CD14-positive monocyte (primary cell): ENCODE measurements at regions not wholly inside any gene's neighbourhood (a gene's known extent, or its start where the extent isn't known, plus 50 kb on each side); places are given as distances from the start of the nearest gene placed in this dataset.
"Not testable (repeated sequence)": the region's sequence is repeated elsewhere in the genome, so short reads cannot be mapped to it uniquely, and the experiment has no call there.

Experiments used
- DNase-seq, 3 donors: peaks; one replicate each; pipeline ENCODE4 v3.0.0-alpha.2; 2011 to 2022
- H2AFZ ChIP-seq: 2 replicates; pipeline ENCODE4 v1.6.0; 2012; ENCODE audit warnings: mild to moderate bottlenecking, low read depth, low read length, inconsistent platforms; ENCODE audit not compliant: insufficient read depth, poor library complexity, severe bottlenecking
- H3K27ac ChIP-seq, 2 donors: 1 replicate in 1 of 2; 2 replicates in 1 of 2; pipeline ENCODE4 v1.5.1; 2012 to 2013; ENCODE audit warnings: low read length in 2 of 2, control low read depth in 1 of 2, inconsistent platforms in 1 of 2, low read depth in 1 of 2, mild to moderate bottlenecking in 1 of 2
- H3K27me3 ChIP-seq, 2 donors: one replicate each; pipeline versions ENCODE4 v1.6.0 to v1.6.1; 2011 to 2013; ENCODE audit warnings: low read length in 2 of 2; ENCODE audit not compliant: control insufficient read depth in 2 of 2, insufficient read depth in 2 of 2
- H3K36me3 ChIP-seq, 2 donors: replicated peaks in 1 of 2; 1 replicate in 1 of 2; 2 replicates in 1 of 2; pipeline versions ENCODE4 v1.5.1 to v1.6.1; 2012 to 2013; ENCODE audit warnings: low read length in 2 of 2, control low read depth in 1 of 2, inconsistent platforms in 1 of 2, mild to moderate bottlenecking in 1 of 2; ENCODE audit not compliant: insufficient read depth in 2 of 2, control insufficient read depth in 1 of 2
- H3K4me1 ChIP-seq, 2 donors: 1 replicate in 1 of 2; 2 replicates in 1 of 2; pipeline versions ENCODE4 v1.5.1 to v1.6.1; 2012 to 2013; ENCODE audit warnings: low read length in 2 of 2, control low read depth in 1 of 2, inconsistent platforms in 1 of 2, mild to moderate bottlenecking in 1 of 2, moderate library complexity in 1 of 2; ENCODE audit not compliant: insufficient read depth in 2 of 2, control insufficient read depth in 1 of 2
- H3K4me2 ChIP-seq: replicated peaks from 2 replicates; pipeline ENCODE3; 2012; ENCODE audit warnings: low read length, moderate library complexity, mild to moderate bottlenecking; ENCODE audit not compliant: poor library complexity, severe bottlenecking; ENCODE audit errors: extremely low read depth
- H3K4me3 ChIP-seq, 3 experiments: fragments of 200-600 bp in 1 of 3; sonication (generic) in 1 of 3; replicated peaks in 1 of 3; 1 replicate in 2 of 3; 2 replicates in 1 of 3; pipeline ENCODE4 v1.5.1; 2011 to 2013; ENCODE audit warnings: low read length in 3 of 3, mild to moderate bottlenecking in 3 of 3, control low read depth in 2 of 3, low read depth in 2 of 3, inconsistent platforms in 1 of 3, moderate library complexity in 1 of 3
- H3K79me2 ChIP-seq: 2 replicates; pipeline ENCODE4 v1.6.0; 2012; ENCODE audit warnings: mild to moderate bottlenecking, control low read depth, inconsistent platforms, low read length, moderate library complexity; ENCODE audit not compliant: insufficient read depth
- H3K9ac ChIP-seq: 2 replicates; pipeline ENCODE4 v1.6.0; 2017; ENCODE audit warnings: low read length, mild to moderate bottlenecking; ENCODE audit not compliant: insufficient read depth, poor library complexity, severe bottlenecking
- H3K9me3 ChIP-seq, 2 donors: replicated peaks in 1 of 2; 1 replicate in 1 of 2; 2 replicates in 1 of 2; pipeline versions ENCODE4 v1.5.1 to v1.6.1; 2012 to 2013; ENCODE audit warnings: low read length in 2 of 2, control low read depth in 1 of 2; ENCODE audit not compliant: control insufficient read depth in 1 of 2, insufficient read depth in 1 of 2
- H4K20me1 ChIP-seq: 2 replicates; pipeline ENCODE4 v1.6.0; 2012; ENCODE audit warnings: mild to moderate bottlenecking, low read length, control low read depth, moderate library complexity; ENCODE audit not compliant: insufficient read depth
- H3K27ac Mint-ChIP-seq, 7 donors: one replicate each; pipeline ENCODE4 v1.8.0; 2020; ENCODE audit warnings: mild to moderate bottlenecking in 7 of 7, mixed read lengths in 7 of 7, moderate library complexity in 6 of 7, inconsistent platforms in 2 of 7
- H3K27me3 Mint-ChIP-seq, 3 donors: one replicate each; pipeline ENCODE4 v1.8.0; 2021 to 2022; ENCODE audit warnings: low read depth in 3 of 3, mild to moderate bottlenecking in 3 of 3, mixed read lengths in 3 of 3, moderate library complexity in 3 of 3, inconsistent platforms in 1 of 3
- H3K36me3 Mint-ChIP-seq, 2 donors: one replicate each; pipeline ENCODE4 v1.8.0; 2020; ENCODE audit warnings: mixed read lengths in 2 of 2, inconsistent platforms in 1 of 2, mild to moderate bottlenecking in 1 of 2
- H3K4me1 Mint-ChIP-seq: one replicate; pipeline ENCODE4 v1.8.0; 2020; ENCODE audit warnings: mild to moderate bottlenecking, mixed read lengths
- H3K4me3 Mint-ChIP-seq, 2 donors: one replicate each; pipeline ENCODE4 v1.8.0; 2020; ENCODE audit warnings: mild to moderate bottlenecking in 2 of 2, mixed read lengths in 2 of 2, moderate library complexity in 1 of 2
- H3K9me3 Mint-ChIP-seq, 7 donors: one replicate each; pipeline ENCODE4 v1.8.0; 2020 to 2022; ENCODE audit warnings: mixed read lengths in 7 of 7, mild to moderate bottlenecking in 6 of 7, moderate library complexity in 6 of 7, inconsistent platforms in 2 of 7
- WGBS: methylation state at CpG from one replicate; pipeline ENCODE4 v1.1.5; 2013; ENCODE audit warnings: missing lambda C conversion rate; ENCODE audit not compliant: insufficient coverage; 5-methylcytosine and 5-hydroxymethylcytosine counted together
- intact Hi-C, 2 donors: fragments of 100-400 bp; cut with micrococcal nuclease; formaldehyde crosslinking; loops; one replicate each; pipeline versions ENCODE4 v1.15.0 to v1.15.1; 2023
- TF ChIP-seq, protein P1 (sequence below): fragments of 200-600 bp; IDR thresholded peaks from one replicate; pipeline ENCODE4 v1.8.0; 2022; ENCODE audit warnings: antibody characterized with exemption, mild to moderate bottlenecking

DNA sequence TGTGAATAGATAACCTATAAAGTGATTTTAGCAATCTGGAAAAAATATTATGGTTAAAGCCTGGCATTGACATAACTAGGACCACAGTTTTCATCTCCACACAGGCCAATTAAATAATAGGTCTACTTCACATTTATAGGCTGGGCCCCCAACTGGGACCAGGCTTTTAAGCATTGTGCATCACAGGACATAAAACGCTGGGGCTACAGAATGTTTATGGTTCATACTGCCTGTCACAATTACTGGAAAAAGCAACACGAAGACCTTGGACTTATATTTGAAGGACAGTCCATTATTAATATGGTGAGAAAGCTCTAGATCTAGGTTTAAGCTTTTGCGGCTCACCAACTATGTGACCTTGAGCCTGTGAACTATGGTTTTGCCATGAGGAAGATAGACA is 94.2 kb downstream of the MFAP3L start:
- Mint-ChIP-seq H3K9me3 (peaks cover 0 to 3% (median 0%) of the 10 kb centered on the region in 7 donors), H3K27ac (no peak overlapping the region), H3K27me3 (peaks cover 1 to 7% (median 2%) of the 10 kb centered on the region in 3 donors), H3K4me1 (no peaks in the 10 kb centered on the region), H3K36me3 (no peaks in the 10 kb centered on the region), H3K4me3 (no peak overlapping the region)
- no peak overlapping the region for H3K4me3 ChIP-seq
- no peak overlapping the region for H3K27ac ChIP-seq
- DNase-seq: no peak
- no peaks in the 10 kb centered on the region for H3K36me3 ChIP-seq
- no peaks in the 10 kb centered on the region for H3K9me3 ChIP-seq
- no peak overlapping the region for H2AFZ ChIP-seq
- H3K9ac ChIP-seq: no peak overlapping the region
- H4K20me1 ChIP-seq: no peaks in the 10 kb centered on the region
- intact Hi-C loops: no loop called here
- H3K4me1 ChIP-seq: no peaks in the 10 kb centered on the region
- 100% methylated on average over 2 of the region's 3 CpGs for WGBS
- no peaks in the 10 kb centered on the region for H3K27me3 ChIP-seq
- no peak overlapping the region for H3K4me2 ChIP-seq
- H3K79me2 ChIP-seq: no peaks in the 10 kb centered on the region
- TF ChIP-seq, protein P1, sequence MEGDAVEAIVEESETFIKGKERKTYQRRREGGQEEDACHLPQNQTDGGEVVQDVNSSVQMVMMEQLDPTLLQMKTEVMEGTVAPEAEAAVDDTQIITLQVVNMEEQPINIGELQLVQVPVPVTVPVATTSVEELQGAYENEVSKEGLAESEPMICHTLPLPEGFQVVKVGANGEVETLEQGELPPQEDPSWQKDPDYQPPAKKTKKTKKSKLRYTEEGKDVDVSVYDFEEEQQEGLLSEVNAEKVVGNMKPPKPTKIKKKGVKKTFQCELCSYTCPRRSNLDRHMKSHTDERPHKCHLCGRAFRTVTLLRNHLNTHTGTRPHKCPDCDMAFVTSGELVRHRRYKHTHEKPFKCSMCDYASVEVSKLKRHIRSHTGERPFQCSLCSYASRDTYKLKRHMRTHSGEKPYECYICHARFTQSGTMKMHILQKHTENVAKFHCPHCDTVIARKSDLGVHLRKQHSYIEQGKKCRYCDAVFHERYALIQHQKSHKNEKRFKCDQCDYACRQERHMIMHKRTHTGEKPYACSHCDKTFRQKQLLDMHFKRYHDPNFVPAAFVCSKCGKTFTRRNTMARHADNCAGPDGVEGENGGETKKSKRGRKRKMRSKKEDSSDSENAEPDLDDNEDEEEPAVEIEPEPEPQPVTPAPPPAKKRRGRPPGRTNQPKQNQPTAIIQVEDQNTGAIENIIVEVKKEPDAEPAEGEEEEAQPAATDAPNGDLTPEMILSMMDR: no peak

DNA sequence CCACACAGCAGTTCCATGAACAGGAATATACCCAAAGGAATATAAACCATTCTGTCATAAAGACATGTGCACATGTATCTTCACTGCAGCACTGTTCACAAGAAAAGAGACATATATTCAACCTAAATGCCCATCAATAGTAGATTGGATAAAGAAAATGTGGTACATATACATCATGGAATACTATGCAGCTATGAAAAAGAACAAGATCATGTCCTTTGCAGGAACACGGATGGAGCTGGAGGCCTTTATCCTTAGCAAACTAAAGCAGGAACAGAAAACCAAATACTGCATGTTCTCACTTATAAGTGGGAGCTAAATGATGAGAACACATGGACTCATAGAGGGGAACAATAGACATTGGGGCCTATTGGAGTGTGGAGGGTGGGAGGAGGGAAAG is 95.4 kb downstream of the MFAP3L start:
- H3K4me3 ChIP-seq, H3K27me3 Mint-ChIP-seq, H3K9me3 Mint-ChIP-seq, H3K27ac ChIP-seq, H3K79me2 ChIP-seq, H4K20me1 ChIP-seq, H2AFZ ChIP-seq, H3K27me3 ChIP-seq, H3K4me1 Mint-ChIP-seq, H3K4me1 ChIP-seq, H3K27ac Mint-ChIP-seq, intact Hi-C loops, H3K4me2 ChIP-seq, H3K4me3 Mint-ChIP-seq, H3K9ac ChIP-seq, H3K36me3 ChIP-seq, H3K9me3 ChIP-seq, DNase-seq, H3K36me3 Mint-ChIP-seq: not testable (repeated sequence)
- no CpG with 5 or more reads among the region's 1 CpG for WGBS
